ENCODE measurements at regions not wholly inside any gene's neighbourhood (a gene's known extent, or its start where the extent isn't known, plus 50 kb on each side); places are given as distances from the start of the nearest gene placed in this dataset.

DNA sequence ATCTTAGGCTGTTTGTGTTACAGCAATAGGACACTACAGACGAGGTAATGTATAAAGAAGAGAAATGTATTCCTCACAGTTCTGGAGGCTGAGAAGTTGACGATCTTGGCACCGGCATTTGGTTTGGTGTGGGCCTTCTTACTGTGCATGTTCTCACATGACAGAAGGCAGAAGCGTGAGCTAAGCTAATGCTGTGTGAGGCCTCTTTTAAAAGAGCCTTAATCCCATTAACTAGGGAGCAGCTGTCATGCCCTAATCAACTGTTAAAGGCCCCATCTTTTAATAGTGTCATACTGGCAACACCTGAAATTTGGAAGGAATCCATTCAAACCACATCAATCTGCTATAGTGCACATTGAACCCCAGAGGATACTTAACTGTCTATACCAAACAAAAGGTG, 992.9 kb downstream of the GALC start:
- ATAC-seq (ENCODE audit: low read depth) (no peak), DNase-seq (no peak)
- no peak overlapping the region for H3K14ac ChIP-seq (replicated peaks; ENCODE audit: low read depth, low read length)
- H3K23ac ChIP-seq (ENCODE audit: low read depth, low read length), result no peak overlapping the region
- H3K9ac ChIP-seq (ENCODE audit: low read depth, low read length), result no peak overlapping the region
- no peak overlapping the region for H3K27ac ChIP-seq (ENCODE audit: insufficient read depth, low read length)
- H3K4ac ChIP-seq (ENCODE audit: low read depth, low read length), result no peak overlapping the region
- no peak overlapping the region for H4K5ac ChIP-seq (ENCODE audit: low read depth, low read length)
- ChIA-PET POLR2A (ENCODE audit: unreplicated experiment) (no interaction called here), CTCF (no interaction called here)
- H3K36me3 ChIP-seq (ENCODE audit: control insufficient read depth, insufficient read depth, low read length), result no peaks in the 10 kb centered on the region
- no peak overlapping the region for H2AFZ ChIP-seq (replicated peaks; ENCODE audit: low read length, poor library complexity)
- H3K9me1 ChIP-seq (ENCODE audit: insufficient read depth, low read length), result no peaks in the 10 kb centered on the region
- no peaks in the 10 kb centered on the region for H3K79me1 ChIP-seq (ENCODE audit: low read depth in 1 of 2, low read length in 2 of 2)
- BruUV-seq (replicated peaks), result no TSS peak
- no peaks in the 10 kb centered on the region for H3K9me3 ChIP-seq (ENCODE audit: control insufficient read depth, insufficient read depth, low read length)
- 100% methylated on average over 1 of the region's 4 CpGs; no CpG with 5 or more reads in 1 of the 2 experiments for WGBS, 2 experiments (ENCODE audit: extremely low coverage in 2 of 2, insufficient read length in 1 of 2)
- no peak overlapping the region for H4K8ac ChIP-seq (ENCODE audit: low read depth in 2 of 2, low read length in 2 of 2)
- H2BK120ac ChIP-seq (ENCODE audit: low read depth, low read length), result no peak overlapping the region
- no peak overlapping the region for H2BK20ac ChIP-seq (ENCODE audit: low read depth, low read length)
- H2AK5ac ChIP-seq (ENCODE audit: low read depth, low read length), result no peak overlapping the region
- H3K4me3 ChIP-seq (ENCODE audit: insufficient read depth, low read depth, low read length), result no peak overlapping the region
- H3K56ac ChIP-seq (ENCODE audit: extremely low read depth, insufficient read depth, low read length), result no peak overlapping the region
- no peak overlapping the region for H2BK15ac ChIP-seq (ENCODE audit: low read depth, low read length)
- H4K20me1 ChIP-seq (ENCODE audit: insufficient read depth, low read length), result no peaks in the 10 kb centered on the region
- no peak overlapping the region for H3K18ac ChIP-seq (ENCODE audit: low read depth, low read length)
- H2AK9ac ChIP-seq (replicated peaks; ENCODE audit: low read depth, low read length, poor library complexity), result no peak overlapping the region
- TF ChIP-seq POLR2A (IDR thresholded peaks at IDR 0.05; ENCODE audit: low read depth, low read length) (no peak), CEBPB (IDR thresholded peaks at IDR 0.05; ENCODE audit: low read depth, low read length) (no peak), CHD1 (IDR thresholded peaks at IDR 0.05; ENCODE audit: low read depth, low read length) (no peak)
- no peak overlapping the region for H3K4me2 ChIP-seq (ENCODE audit: low read depth, low read length)
- no peak overlapping the region for H2BK5ac ChIP-seq (ENCODE audit: low read depth, low read length, poor library complexity, severe bottlenecking)
- H3K4me1 ChIP-seq (ENCODE audit: control insufficient read depth, insufficient read depth, low read length), result no peaks in the 10 kb centered on the region
- no peaks in the 10 kb centered on the region for H3K27me3 ChIP-seq (ENCODE audit: control insufficient read depth, insufficient read depth, low read length)
- H4K91ac ChIP-seq (ENCODE audit: insufficient read depth, low read depth, low read length), result no peak overlapping the region
- intact Hi-C loops (cut with micrococcal nuclease), result no loop called here
- dilution Hi-C loops (cut with HindIII; ENCODE audit: low sequenced_read_pairs, unreplicated experiment), result no loop called here
- in situ Hi-C loops (cut with MboI; ENCODE audit: low sequenced_read_pairs), result no loop called here

All from IMR-90 (cell line).